ENCODE measurements at regions not wholly inside any gene's neighbourhood (a gene's known extent, or its start where the extent isn't known, plus 50 kb on each side); places are given as distances from the start of the nearest gene placed in this dataset.

GRCh38 chr2:173419506-173419905 is 64.8 kb downstream of the CDCA7 start:
- no peak overlapping the region for H3K4me3 ChIP-seq (ENCODE audit: low read depth, low read length)
- TF ChIP-seq CTCF (IDR thresholded peaks at IDR 0.05; ENCODE audit: control insufficient read depth, extremely low read depth, insufficient read depth), result no peak
- DNase-seq (ENCODE audit: low read depth), result no peak

GRCh38 chr2:173424886-173425285 is 70.2 kb downstream of the CDCA7 start:
- DNase-seq (ENCODE audit: low read depth), result no peak
- no peak overlapping the region for H3K4me3 ChIP-seq (ENCODE audit: low read depth, low read length)
- no peak for TF ChIP-seq CTCF (IDR thresholded peaks at IDR 0.05; ENCODE audit: control insufficient read depth, extremely low read depth, insufficient read depth)

- no peak for TF ChIP-seq CTCF (IDR thresholded peaks at IDR 0.05; ENCODE audit: control insufficient read depth, extremely low read depth, insufficient read depth)
- peak; percentile 3 for DNase-seq (ENCODE audit: low read depth)
- no peak overlapping the region for H3K4me3 ChIP-seq (ENCODE audit: low read depth, low read length)
Observed at GRCh38 chr2:173427887-173428668, 73.4 kb downstream of the CDCA7 start.

GRCh38 chr2:173431191-173431590 is 76.5 kb downstream of the CDCA7 start:
- TF ChIP-seq CTCF (IDR thresholded peaks at IDR 0.05; ENCODE audit: control insufficient read depth, extremely low read depth, insufficient read depth), result no peak
- no peak overlapping the region for H3K4me3 ChIP-seq (ENCODE audit: low read depth, low read length)
- DNase-seq (ENCODE audit: low read depth), result no peak

- TF ChIP-seq CTCF (IDR thresholded peaks at IDR 0.05; ENCODE audit: control insufficient read depth, extremely low read depth, insufficient read depth), result no peak
- DNase-seq (ENCODE audit: low read depth), result peak; percentile 36
Observed at GRCh38 chr2:173432049-173432754, 77.5 kb downstream of the CDCA7 start.

GRCh38 chr2:173434762-173435569 is 80.3 kb downstream of the CDCA7 start:
- TF ChIP-seq CTCF (IDR thresholded peaks at IDR 0.05; ENCODE audit: control insufficient read depth, extremely low read depth, insufficient read depth), result no peak
- no peak overlapping the region for H3K4me3 ChIP-seq (ENCODE audit: low read depth, low read length)
- DNase-seq (ENCODE audit: low read depth), result no peak

More at GRCh38 chr2:173432049-173432754, 77.5 kb downstream of the CDCA7 start:
- no peak overlapping the region for H3K4me3 ChIP-seq (ENCODE audit: low read depth, low read length)

Data from LNCaP clone FGC (cell line).